ENCODE measurements at regions not wholly inside any gene's neighbourhood (a gene's known extent, or its start where the extent isn't known, plus 50 kb on each side); places are given as distances from the start of the nearest gene placed in this dataset.

GRCh38 chr13:22198001-22198400 is 527.1 kb downstream of the FGF9 start:
- DNase-seq, result no peak

GRCh38 chr13:22198641-22199217 is 527.9 kb downstream of the FGF9 start:
- DNase-seq, result no peak

GRCh38 chr13:22200440-22200839 is 529.6 kb downstream of the FGF9 start:
- no peak for DNase-seq

GRCh38 chr13:22201375-22201925 is 530.6 kb downstream of the FGF9 start:
- no peak for DNase-seq

GRCh38 chr13:22210134-22210930 is 539.5 kb downstream of the FGF9 start:
- no peak for DNase-seq

- DNase-seq, result no peak
Measured at GRCh38 chr13:22211876-22212275, 541.0 kb downstream of the FGF9 start.

- no peak for DNase-seq
Measured at GRCh38 chr13:22212576-22212975, 541.7 kb downstream of the FGF9 start.

GRCh38 chr13:22214184-22214583 is 543.3 kb downstream of the FGF9 start:
- no peak for DNase-seq

- no peak for DNase-seq
Measured at GRCh38 chr13:22218797-22219196, 547.9 kb downstream of the FGF9 start.

- no peak for DNase-seq
Measured at GRCh38 chr13:22219709-22220108, 548.8 kb downstream of the FGF9 start.

- DNase-seq, result peak; percentile 33
Measured at GRCh38 chr13:22220151-22221135, 549.6 kb downstream of the FGF9 start.

GRCh38 chr13:22223411-22223810 is 552.5 kb downstream of the FGF9 start:
- no peak for DNase-seq

- DNase-seq, result no peak
Measured at GRCh38 chr13:22226086-22226485, 555.2 kb downstream of the FGF9 start.

GRCh38 chr13:22227895-22228294 is 557.0 kb downstream of the FGF9 start:
- no peak for DNase-seq

GRCh38 chr13:22229916-22230315 is 559.0 kb downstream of the FGF9 start:
- DNase-seq, result no peak

- no peak for DNase-seq
Measured at GRCh38 chr13:22232186-22232585, 561.3 kb downstream of the FGF9 start.

GRCh38 chr13:22235285-22235949 is 564.5 kb downstream of the FGF9 start:
- DNase-seq, result no peak

GRCh38 chr13:22235950-22236290 is 565.0 kb downstream of the FGF9 start:
- no peak for DNase-seq

- DNase-seq, result no peak
Measured at GRCh38 chr13:22238269-22238668, 567.4 kb downstream of the FGF9 start.

GRCh38 chr13:22240716-22241115 is 569.8 kb downstream of the FGF9 start:
- no peak for DNase-seq

GRCh38 chr13:22243469-22244163 is 572.7 kb downstream of the FGF9 start:
- DNase-seq, result no peak

GRCh38 chr13:22252281-22252830 is 581.5 kb downstream of the FGF9 start:
- DNase-seq, result no peak
